IPS-20b (cell line): ENCODE measurements at regions not wholly inside any gene's neighbourhood (a gene's known extent, or its start where the extent isn't known, plus 50 kb on each side); places are given as distances from the start of the nearest gene placed in this dataset.

ENCODE experiments used
- H3K27ac ChIP-seq: one replicate; pipeline ENCODE4 v1.5.1; 2013; ENCODE audit warnings: low read length
- H3K27me3 ChIP-seq: 2 replicates; pipeline ENCODE4 v1.6.1; 2013; ENCODE audit warnings: mild to moderate bottlenecking, low read length, inconsistent platforms; ENCODE audit not compliant: insufficient read depth
- H3K36me3 ChIP-seq: 2 replicates; pipeline ENCODE4 v1.6.1; 2013; ENCODE audit warnings: low read depth, mild to moderate bottlenecking, inconsistent platforms, low read length, moderate library complexity; ENCODE audit not compliant: insufficient read depth
- H3K4me1 ChIP-seq: 2 replicates; pipeline ENCODE4 v1.6.1; 2013; ENCODE audit warnings: mild to moderate bottlenecking, control low read depth, inconsistent platforms, low read length, moderate library complexity; ENCODE audit not compliant: insufficient read depth
- H3K4me3 ChIP-seq: 2 replicates; pipeline ENCODE4 v1.5.1; 2013; ENCODE audit warnings: mild to moderate bottlenecking, low read length, inconsistent platforms
- H3K9ac ChIP-seq: 2 replicates; pipeline ENCODE4 v1.6.1; 2013; ENCODE audit warnings: low read depth, mild to moderate bottlenecking, inconsistent platforms, low read length, moderate library complexity
- H3K9me3 ChIP-seq: 2 replicates; pipeline ENCODE4 v1.6.1; 2013; ENCODE audit warnings: mild to moderate bottlenecking, low read depth, low read length, inconsistent platforms; ENCODE audit not compliant: insufficient read depth

GRCh38 chr12:68521321-68521839 is 89.3 kb upstream of the RAP1B start:
- no peak overlapping the region for H3K27ac ChIP-seq
- H3K4me3 ChIP-seq = no peak overlapping the region
- H3K4me1 ChIP-seq = no peaks in the 10 kb centered on the region
- H3K27me3 ChIP-seq = no peaks in the 10 kb centered on the region
- peaks cover 4% of the 10 kb centered on the region; the same call in 1 of the 2 replicates for H3K9me3 ChIP-seq
- no peaks in the 10 kb centered on the region for H3K36me3 ChIP-seq
- no peak overlapping the region for H3K9ac ChIP-seq

- Histone ChIP-seq H3K27me3 (no peaks in the 10 kb centered on the region), H3K4me1 (no peaks in the 10 kb centered on the region), H3K36me3 (no peaks in the 10 kb centered on the region), H3K27ac (no peak overlapping the region), H3K4me3 (no peak overlapping the region), H3K9me3 (peaks cover 4% of the 10 kb centered on the region; the same call in 1 of the 2 replicates), H3K9ac (no peak overlapping the region)
Measured at GRCh38 chr12:68521848-68522502, 88.7 kb upstream of the RAP1B start.

GRCh38 chr12:68529466-68529865 is 81.2 kb upstream of the RAP1B start:
- Histone ChIP-seq H3K36me3 (no peaks in the 10 kb centered on the region), H3K27me3 (no peaks in the 10 kb centered on the region), H3K9ac (no peak overlapping the region), H3K4me1 (no peaks in the 10 kb centered on the region), H3K9me3 (peaks cover 4% of the 10 kb centered on the region; the same call in 1 of the 2 replicates), H3K4me3 (no peak overlapping the region), H3K27ac (no peak overlapping the region)

- Histone ChIP-seq H3K27me3 (no peaks in the 10 kb centered on the region), H3K9ac (no peak overlapping the region), H3K4me3 (no peak overlapping the region), H3K9me3 (peaks cover 4% of the 10 kb centered on the region; the same call in 1 of the 2 replicates), H3K4me1 (no peaks in the 10 kb centered on the region), H3K36me3 (no peaks in the 10 kb centered on the region), H3K27ac (no peak overlapping the region)
Measured at GRCh38 chr12:68529869-68530268, 80.8 kb upstream of the RAP1B start.

GRCh38 chr12:68530299-68530698 is 80.4 kb upstream of the RAP1B start:
- no peak overlapping the region for H3K4me3 ChIP-seq
- H3K36me3 ChIP-seq = no peaks in the 10 kb centered on the region
- peaks cover 3% of the 10 kb centered on the region; the same call in 1 of the 2 replicates for H3K9me3 ChIP-seq
- H3K27me3 ChIP-seq = no peaks in the 10 kb centered on the region
- no peak overlapping the region for H3K9ac ChIP-seq
- no peaks in the 10 kb centered on the region for H3K4me1 ChIP-seq
- H3K27ac ChIP-seq = no peak overlapping the region

GRCh38 chr12:68530965-68531364 is 79.7 kb upstream of the RAP1B start:
- H3K36me3 ChIP-seq = no peaks in the 10 kb centered on the region
- H3K9me3 ChIP-seq = no peaks in the 10 kb centered on the region
- no peaks in the 10 kb centered on the region for H3K4me1 ChIP-seq
- no peak overlapping the region for H3K27ac ChIP-seq
- no peaks in the 10 kb centered on the region for H3K27me3 ChIP-seq
- no peak overlapping the region for H3K9ac ChIP-seq
- no peak overlapping the region for H3K4me3 ChIP-seq

GRCh38 chr12:68532204-68532886 is 78.4 kb upstream of the RAP1B start:
- Histone ChIP-seq H3K27ac (no peak overlapping the region), H3K9me3 (no peaks in the 10 kb centered on the region), H3K4me3 (no peak overlapping the region), H3K9ac (no peak overlapping the region), H3K27me3 (no peaks in the 10 kb centered on the region), H3K36me3 (no peaks in the 10 kb centered on the region), H3K4me1 (no peaks in the 10 kb centered on the region)

- Histone ChIP-seq H3K27ac (no peak overlapping the region), H3K36me3 (no peaks in the 10 kb centered on the region), H3K9ac (no peak overlapping the region), H3K4me3 (no peak overlapping the region), H3K9me3 (no peaks in the 10 kb centered on the region), H3K27me3 (no peaks in the 10 kb centered on the region), H3K4me1 (no peaks in the 10 kb centered on the region)
Measured at GRCh38 chr12:68532887-68533248, 77.8 kb upstream of the RAP1B start.

- H3K9me3 ChIP-seq = no peaks in the 10 kb centered on the region
- H3K36me3 ChIP-seq = no peaks in the 10 kb centered on the region
- no peak overlapping the region for H3K9ac ChIP-seq
- H3K4me3 ChIP-seq = no peak overlapping the region
- H3K27ac ChIP-seq = no peak overlapping the region
- no peaks in the 10 kb centered on the region for H3K27me3 ChIP-seq
- peaks cover 6% of the 10 kb centered on the region; the same call in 1 of the 2 replicates for H3K4me1 ChIP-seq
Measured at GRCh38 chr12:68534108-68534507, 76.6 kb upstream of the RAP1B start.

GRCh38 chr12:68536885-68537485 is 73.7 kb upstream of the RAP1B start:
- no peak overlapping the region for H3K27ac ChIP-seq
- H3K27me3 ChIP-seq = no peaks in the 10 kb centered on the region
- H3K9ac ChIP-seq = no peak overlapping the region
- no peaks in the 10 kb centered on the region for H3K36me3 ChIP-seq
- H3K4me1 ChIP-seq = peaks cover 10% of the 10 kb centered on the region; the same call in 1 of the 2 replicates
- no peak overlapping the region for H3K4me3 ChIP-seq
- H3K9me3 ChIP-seq = peaks cover 5% of the 10 kb centered on the region; the same call in 1 of the 2 replicates

GRCh38 chr12:68537571-68537970 is 73.1 kb upstream of the RAP1B start:
- H3K9me3 ChIP-seq = peaks cover 5% of the 10 kb centered on the region; the same call in 1 of the 2 replicates
- H3K4me1 ChIP-seq = peaks cover 10% of the 10 kb centered on the region; the same call in 1 of the 2 replicates
- no peaks in the 10 kb centered on the region for H3K27me3 ChIP-seq
- no peak overlapping the region for H3K4me3 ChIP-seq
- no peaks in the 10 kb centered on the region for H3K36me3 ChIP-seq
- no peak overlapping the region for H3K27ac ChIP-seq
- H3K9ac ChIP-seq = no peak overlapping the region
